Endothelial cell of umbilical vein (primary cell): ENCODE measurements at regions not wholly inside any gene's neighbourhood (a gene's known extent, or its start where the extent isn't known, plus 50 kb on each side); places are given as distances from the start of the nearest gene placed in this dataset.

Experiments
- BruUV-seq: library from RNA; stranded (reverse); fragments of 400-500 nt; replicated peaks from 2 replicates; lab custom pipeline; 2021; lab: Mats Ljungman, UMichigan
- CTCF ChIA-PET: fragments of 300-600, 350-600 bp; sonication (Branson Sonifier 250); formaldehyde crosslinking; loops from one replicate; lab custom pipeline; 2021; ENCODE audit warnings: antibody characterized with exemption, inconsistent platforms; lab: Charles Lee
- POLR2A ChIA-PET: fragments of 300-600, 350-600 bp; sonication (Branson Sonifier 250); formaldehyde crosslinking; loops from one replicate; lab custom pipeline; 2021; ENCODE audit warnings: antibody characterized with exemption, inconsistent platforms; lab: Charles Lee
- DNase-seq: peaks from one replicate; pipeline ENCODE4 v3.0.0-alpha.2; 2011; ENCODE audit warnings: low read depth, low spot score
- FAIRE-seq: peaks from 2 replicates; lab custom pipeline; 2011; peaks lifted over from hg19 to GRCh38; lab: Jason Lieb, UNC
- H2AFZ ChIP-seq: 2 replicates; pipeline ENCODE4 v1.6.0; 2012; ENCODE audit warnings: low read depth, low read length, control low read depth, inconsistent platforms
- H3K27ac ChIP-seq: 2 replicates; pipeline ENCODE4 v1.5.1; 2011; ENCODE audit warnings: low read depth, mild to moderate bottlenecking, control low read depth, low read length, moderate library complexity; ENCODE audit not compliant: insufficient read depth
- H3K27me3 ChIP-seq, 2 experiments: 2 replicates each; pipeline versions ENCODE4 v1.6.0 to v1.6.1; 2011; ENCODE audit warnings: low read length in 2 of 2, mixed read lengths in 1 of 2; ENCODE audit not compliant: control insufficient read depth in 2 of 2, insufficient read depth in 2 of 2
- H3K36me3 ChIP-seq, 2 experiments: 2 replicates in 1 of 2; 3 replicates in 1 of 2; pipeline ENCODE4 v1.5.1; 2011; ENCODE audit warnings: low read length in 2 of 2, mild to moderate bottlenecking in 1 of 2, moderate library complexity in 1 of 2; ENCODE audit not compliant: control insufficient read depth in 2 of 2, insufficient read depth in 2 of 2; ENCODE audit errors: extremely low read depth in 1 of 2
- H3K4me1 ChIP-seq: 3 replicates; pipeline ENCODE4 v1.5.1; 2011; ENCODE audit warnings: mild to moderate bottlenecking, low read length; ENCODE audit not compliant: control insufficient read depth, insufficient read depth; ENCODE audit errors: extremely low read depth
- H3K4me2 ChIP-seq: 2 replicates; pipeline ENCODE4 v1.6.1; 2011; ENCODE audit warnings: low read length, control low read depth, mixed read lengths; ENCODE audit not compliant: insufficient read depth
- H3K4me3 ChIP-seq, 3 experiments: fragments of 200-600 bp in 1 of 3; sonication (generic), shearing (Covaris generic) in 1 of 3; replicated peaks in 1 of 3; 2 replicates each; pipeline ENCODE4 v1.5.1; 2011 to 2016; ENCODE audit warnings: control low read depth in 3 of 3, low read length in 3 of 3, mild to moderate bottlenecking in 2 of 3, inconsistent platforms in 1 of 3, low read depth in 1 of 3, moderate library complexity in 1 of 3; ENCODE audit not compliant: insufficient read depth in 1 of 3
- H3K79me2 ChIP-seq: 2 replicates; pipeline ENCODE4 v1.6.0; 2012; ENCODE audit warnings: low read length, inconsistent platforms; ENCODE audit not compliant: control insufficient read depth, insufficient read depth
- H3K9ac ChIP-seq: replicated peaks from 2 replicates; pipeline ENCODE3; 2011; ENCODE audit warnings: low read length, control low read depth; ENCODE audit not compliant: insufficient read depth; ENCODE audit errors: extremely low read depth
- H3K9me1 ChIP-seq: replicated peaks from 3 replicates; pipeline ENCODE4 v1.6.0; 2011; ENCODE audit warnings: mild to moderate bottlenecking, low read length; ENCODE audit not compliant: control insufficient read depth, insufficient read depth; ENCODE audit errors: extremely low read depth
- H3K9me3 ChIP-seq: replicated peaks from 2 replicates; pipeline ENCODE4 v1.5.1; 2012; ENCODE audit warnings: low read length, inconsistent platforms; ENCODE audit not compliant: control insufficient read depth, insufficient read depth
- H4K20me1 ChIP-seq: replicated peaks from 2 replicates; pipeline ENCODE3; 2011; ENCODE audit warnings: mild to moderate bottlenecking, low read length; ENCODE audit not compliant: control insufficient read depth, insufficient read depth; ENCODE audit errors: extremely low read depth
- CTCF ChIP-seq, 2 donors: IDR thresholded peaks; 1 replicate in 1 of 2; 2 replicates in 1 of 2; pipeline ENCODE4 v1.5.1; 2011; ENCODE audit warnings: low read length in 2 of 2, mild to moderate bottlenecking in 2 of 2, moderate library complexity in 2 of 2, control low read depth in 1 of 2, inconsistent platforms in 1 of 2, low read depth in 1 of 2; ENCODE audit not compliant: insufficient read depth in 1 of 2; ENCODE audit errors: extremely low read depth in 1 of 2
- EZH2 ChIP-seq: IDR thresholded peaks from 2 replicates; pipeline ENCODE4 v1.6.1; 2012; ENCODE audit warnings: borderline replicate concordance, low read depth, mild to moderate bottlenecking, moderate library complexity, low read length, inconsistent platforms; ENCODE audit not compliant: severe bottlenecking
- FOS ChIP-seq: IDR thresholded peaks from 2 replicates; pipeline ENCODE4 v1.6.1; 2011; ENCODE audit warnings: mild to moderate bottlenecking, low read length, moderate library complexity, borderline replicate concordance; ENCODE audit not compliant: insufficient read depth
- GATA2 ChIP-seq: IDR thresholded peaks from 2 replicates; pipeline ENCODE4 v1.7.0; 2011; ENCODE audit warnings: low read depth, mild to moderate bottlenecking, moderate library complexity, mixed read lengths, low read length; ENCODE audit not compliant: insufficient read length, insufficient read depth
- JUN ChIP-seq: IDR thresholded peaks from 2 replicates; pipeline ENCODE4 v1.6.1; 2011; ENCODE audit warnings: borderline replicate concordance, low read depth; ENCODE audit not compliant: insufficient read length, insufficient read depth
- MAX ChIP-seq: IDR thresholded peaks from 2 replicates; pipeline ENCODE4 v1.6.1; 2011; ENCODE audit not compliant: insufficient read depth, insufficient read length
- MYC ChIP-seq: IDR thresholded peaks from one replicate; pipeline ENCODE4 v1.6.1; 2011; ENCODE audit warnings: mild to moderate bottlenecking, low read depth, low read length
- POLR2A ChIP-seq: IDR thresholded peaks from 2 replicates; pipeline ENCODE4 v1.6.1; 2012; ENCODE audit warnings: low read depth, mild to moderate bottlenecking, control low read depth, low read length
- POLR2AphosphoS5 ChIP-seq: IDR thresholded peaks from 2 replicates; pipeline ENCODE4 v1.6.1; 2012; ENCODE audit warnings: low read depth, mild to moderate bottlenecking, control low read depth, low read length, moderate library complexity; ENCODE audit not compliant: insufficient read depth
- dilution Hi-C: fragments of 300-500 bp; cut with MboI; formaldehyde crosslinking; loops from one replicate; pipeline ENCODE4 v1.15.0; 2019; ENCODE audit warnings: low sequenced_read_pairs; ENCODE audit not compliant: extremely low pct_ligation_motif_present
- intact Hi-C: fragments of 100-400 bp; cut with micrococcal nuclease; formaldehyde crosslinking; loops from one replicate; pipeline ENCODE4 v1.10.0; 2022

GRCh38 chr6:137715589-137716045 is 151.4 kb upstream of the TNFAIP3 start:
- H2AFZ ChIP-seq = no peak overlapping the region
- no peak for DNase-seq
- POLR2A ChIA-PET = no interaction called here
- H3K9me3 ChIP-seq = no peaks in the 10 kb centered on the region
- no peaks in the 10 kb centered on the region for H4K20me1 ChIP-seq
- BruUV-seq = no TSS peak
- no peak overlapping the region for H3K4me3 ChIP-seq
- intact Hi-C loops (no loop called here), dilution Hi-C loops (no loop called here)
- H3K27ac ChIP-seq = no peak overlapping the region
- H3K79me2 ChIP-seq = no peaks in the 10 kb centered on the region
- H3K27me3 ChIP-seq = no peaks in the 10 kb centered on the region
- H3K4me2 ChIP-seq = no peak overlapping the region
- TF ChIP-seq CTCF (IDR thresholded peaks at IDR 0.05; ENCODE audit: extremely low read depth in 1 of 2, insufficient read depth in 1 of 2, low read depth in 1 of 2, low read length in 2 of 2) (no peak), MAX (no peak), GATA2 (no peak), JUN (no peak), MYC (no peak), POLR2A (no peak), POLR2AphosphoS5 (no peak), EZH2 (no peak), FOS (no peak)
- CTCF ChIA-PET = interaction anchor here (1.1 to 2.5 kb wide), 4 partner anchors 151 to 260 kb away, joined by 4 to 8 read pairs (median 4); partner anchors contain the start of gene TNFAIP3
- H3K36me3 ChIP-seq = no peaks in the 10 kb centered on the region
- FAIRE-seq = no peak
- H3K9ac ChIP-seq = no peak overlapping the region
- H3K4me1 ChIP-seq = no peaks in the 10 kb centered on the region
- H3K9me1 ChIP-seq = no peaks in the 10 kb centered on the region
